ENCODE measurements at regions not wholly inside any gene's neighbourhood (a gene's known extent, or its start where the extent isn't known, plus 50 kb on each side); places are given as distances from the start of the nearest gene placed in this dataset.

- Mint-ChIP-seq H3K4me3 (peak overlapping the region in 2 of 8 donors; percentile 35 to 51), H3K9me3 (peaks cover 9 to 19% (median 13%) of the 10 kb centered on the region in 7 donors), H3K27me3 (peaks cover 3 to 9% (median 3%) of the 10 kb centered on the region in 3 donors), H3K36me3 (peaks cover 0 to 12% of the 10 kb centered on the region in 2 donors), H3K4me1 (peaks cover 22 to 53% (median 34%) of the 10 kb centered on the region in 3 donors), H3K27ac (peak overlapping the region in 1 of 6 donors; percentile 60)
- DNase-seq (no peak), ATAC-seq (ENCODE audit: low read depth in 2 of 2) (no peak)
Measured at GRCh38 chr16:86214326-86215232, 295.7 kb upstream of the FOXF1 start.

GRCh38 chr16:86215233-86215978, 294.9 kb upstream of the FOXF1 start:
- Mint-ChIP-seq H3K36me3 (peaks cover 0 to 12% of the 10 kb centered on the region in 2 donors), H3K4me3 (peak overlapping the region in 2 of 8 donors; percentile 33 to 35), H3K9me3 (peaks cover 9 to 19% (median 13%) of the 10 kb centered on the region in 7 donors), H3K4me1 (peaks cover 22 to 45% (median 34%) of the 10 kb centered on the region in 3 donors), H3K27ac (peak overlapping the region in 4 of 6 donors; percentile 9 to 87 (median 54)), H3K27me3 (peaks cover 11 to 15% (median 11%) of the 10 kb centered on the region in 3 donors)
- DNase-seq, result no peak
- ATAC-seq (ENCODE audit: low read depth in 2 of 2), result no peak

- peak overlapping the region in 3 of 6 donors; percentile 9 to 71 (median 37) for H3K27ac Mint-ChIP-seq
- ATAC-seq (ENCODE audit: low read depth in 2 of 2), result no peak
- peak overlapping the region in 1 of 8 donors; percentile 33 for H3K4me3 Mint-ChIP-seq
- peaks cover 9 to 16% (median 13%) of the 10 kb centered on the region in 7 donors for H3K9me3 Mint-ChIP-seq
- no peak for DNase-seq
- H3K4me1 Mint-ChIP-seq, result peaks cover 22 to 40% (median 34%) of the 10 kb centered on the region in 3 donors
- H3K36me3 Mint-ChIP-seq, result peaks cover 0 to 12% of the 10 kb centered on the region in 2 donors
- peaks cover 15 to 18% (median 18%) of the 10 kb centered on the region in 3 donors for H3K27me3 Mint-ChIP-seq
Measured at GRCh38 chr16:86215979-86216585, 294.2 kb upstream of the FOXF1 start.

GRCh38 chr16:86216591-86216990, 293.7 kb upstream of the FOXF1 start:
- peaks cover 22 to 40% (median 34%) of the 10 kb centered on the region in 3 donors for H3K4me1 Mint-ChIP-seq
- peaks cover 9 to 16% (median 13%) of the 10 kb centered on the region in 7 donors for H3K9me3 Mint-ChIP-seq
- ATAC-seq (ENCODE audit: low read depth in 2 of 2) (no peak), DNase-seq (no peak)
- H3K27ac Mint-ChIP-seq, result no peak overlapping the region
- H3K27me3 Mint-ChIP-seq, result peaks cover 19 to 23% (median 20%) of the 10 kb centered on the region in 3 donors
- peaks cover 0 to 12% of the 10 kb centered on the region in 2 donors for H3K36me3 Mint-ChIP-seq
- no peak overlapping the region for H3K4me3 Mint-ChIP-seq

GRCh38 chr16:86217001-86217890, 293.1 kb upstream of the FOXF1 start:
- Mint-ChIP-seq H3K27me3 (peaks cover 24 to 28% (median 26%) of the 10 kb centered on the region in 3 donors), H3K9me3 (peaks cover 6 to 12% (median 8%) of the 10 kb centered on the region in 7 donors), H3K4me3 (no peak overlapping the region), H3K27ac (no peak overlapping the region), H3K4me1 (peaks cover 20 to 34% (median 31%) of the 10 kb centered on the region in 3 donors), H3K36me3 (peaks cover 0 to 11% of the 10 kb centered on the region in 2 donors)
- no peak for ATAC-seq (ENCODE audit: low read depth in 2 of 2)
- no peak for DNase-seq

GRCh38 chr16:86217891-86218270, 292.4 kb upstream of the FOXF1 start:
- no peak overlapping the region for H3K27ac Mint-ChIP-seq
- H3K9me3 Mint-ChIP-seq, result peaks cover 2 to 6% (median 2%) of the 10 kb centered on the region in 7 donors
- H3K36me3 Mint-ChIP-seq, result peaks cover 0 to 5% of the 10 kb centered on the region in 2 donors
- ATAC-seq (ENCODE audit: low read depth in 2 of 2) (no peak), DNase-seq (no peak)
- H3K4me3 Mint-ChIP-seq, result no peak overlapping the region
- H3K4me1 Mint-ChIP-seq, result peaks cover 13 to 28% (median 24%) of the 10 kb centered on the region in 3 donors
- peaks cover 27 to 32% (median 28%) of the 10 kb centered on the region in 3 donors for H3K27me3 Mint-ChIP-seq

GRCh38 chr16:86218479-86219170, 291.7 kb upstream of the FOXF1 start:
- Mint-ChIP-seq H3K4me3 (peak overlapping the region in 1 of 8 donors; percentile 62), H3K4me1 (peaks cover 6 to 21% (median 17%) of the 10 kb centered on the region in 3 donors), H3K27me3 (peaks cover 23 to 39% (median 36%) of the 10 kb centered on the region in 3 donors), H3K9me3 (peaks cover 0 to 1% (median 0%) of the 10 kb centered on the region in 7 donors), H3K36me3 (no peaks in the 10 kb centered on the region), H3K27ac (no peak overlapping the region)
- no peak for DNase-seq
- ATAC-seq (ENCODE audit: low read depth in 2 of 2), result no peak

GRCh38 chr16:86219655-86220445, 290.5 kb upstream of the FOXF1 start:
- H3K27me3 Mint-ChIP-seq, result peaks cover 23 to 39% (median 36%) of the 10 kb centered on the region in 3 donors
- H3K9me3 Mint-ChIP-seq, result peaks cover 0 to 1% (median 0%) of the 10 kb centered on the region in 7 donors
- DNase-seq (no peak), ATAC-seq (ENCODE audit: low read depth in 2 of 2) (no peak)
- H3K36me3 Mint-ChIP-seq, result no peaks in the 10 kb centered on the region
- peak overlapping the region in 1 of 6 donors; percentile 56 for H3K27ac Mint-ChIP-seq
- H3K4me1 Mint-ChIP-seq, result peaks cover 4 to 8% (median 5%) of the 10 kb centered on the region in 3 donors
- H3K4me3 Mint-ChIP-seq, result no peak overlapping the region

GRCh38 chr16:86220561-86220960, 289.8 kb upstream of the FOXF1 start:
- no peaks in the 10 kb centered on the region for H3K36me3 Mint-ChIP-seq
- no peak overlapping the region for H3K4me3 Mint-ChIP-seq
- no peak for DNase-seq
- H3K4me1 Mint-ChIP-seq, result peaks cover 0 to 1% (median 0%) of the 10 kb centered on the region in 3 donors
- H3K27ac Mint-ChIP-seq, result no peak overlapping the region
- H3K9me3 Mint-ChIP-seq, result peaks cover 0 to 1% (median 0%) of the 10 kb centered on the region in 7 donors
- ATAC-seq (ENCODE audit: low read depth in 2 of 2), result no peak
- peaks cover 23 to 39% (median 36%) of the 10 kb centered on the region in 3 donors for H3K27me3 Mint-ChIP-seq

- Mint-ChIP-seq H3K36me3 (no peaks in the 10 kb centered on the region), H3K4me1 (no peaks in the 10 kb centered on the region), H3K27ac (no peak overlapping the region), H3K27me3 (peaks cover 23 to 43% (median 36%) of the 10 kb centered on the region in 3 donors), H3K9me3 (peaks cover 0 to 1% (median 0%) of the 10 kb centered on the region in 7 donors), H3K4me3 (no peak overlapping the region)
- DNase-seq (no peak), ATAC-seq (ENCODE audit: low read depth in 2 of 2) (no peak)
Measured at GRCh38 chr16:86221085-86221484, 289.2 kb upstream of the FOXF1 start.

GRCh38 chr16:86222547-86222946, 287.8 kb upstream of the FOXF1 start:
- H3K27ac Mint-ChIP-seq, result no peak overlapping the region
- no peak overlapping the region for H3K4me3 Mint-ChIP-seq
- DNase-seq, result no peak
- peaks cover 25 to 51% (median 39%) of the 10 kb centered on the region in 3 donors for H3K27me3 Mint-ChIP-seq
- H3K4me1 Mint-ChIP-seq, result no peaks in the 10 kb centered on the region
- H3K36me3 Mint-ChIP-seq, result peaks cover 0 to 2% of the 10 kb centered on the region in 2 donors
- ATAC-seq (ENCODE audit: low read depth in 2 of 2), result no peak
- H3K9me3 Mint-ChIP-seq, result peaks cover 0 to 5% (median 0%) of the 10 kb centered on the region in 7 donors

Data from naive B cell (primary cell).